NB4 (cell line): ENCODE measurements at regions not wholly inside any gene's neighbourhood (a gene's known extent, or its start where the extent isn't known, plus 50 kb on each side); places are given as distances from the start of the nearest gene placed in this dataset.

Experiments used
- CTCF ChIP-seq: IDR thresholded peaks from one replicate; pipeline ENCODE4 v1.5.1; 2012; ENCODE audit warnings: low read depth, low read length
- MAX ChIP-seq: IDR thresholded peaks from 2 replicates; pipeline ENCODE4 v1.6.1; 2011; ENCODE audit warnings: low read depth, low read length
- MYC ChIP-seq: IDR thresholded peaks from 2 replicates; pipeline ENCODE4 v1.6.1; 2011; ENCODE audit warnings: low read depth, low read length
- POLR2A ChIP-seq: IDR thresholded peaks from 2 replicates; pipeline ENCODE4 v1.6.1; 2011; ENCODE audit warnings: mild to moderate bottlenecking; ENCODE audit not compliant: insufficient read length; ENCODE audit errors: extremely low read depth

- TF ChIP-seq CTCF (no peak), POLR2A (no peak), MAX (no peak), MYC (no peak)
Measured at GRCh38 chr2:177000715-177001072, 211.9 kb upstream of the HNRNPA3 start.
